ENCODE measurements at regions not wholly inside any gene's neighbourhood (a gene's known extent, or its start where the extent isn't known, plus 50 kb on each side); places are given as distances from the start of the nearest gene placed in this dataset.

DNA sequence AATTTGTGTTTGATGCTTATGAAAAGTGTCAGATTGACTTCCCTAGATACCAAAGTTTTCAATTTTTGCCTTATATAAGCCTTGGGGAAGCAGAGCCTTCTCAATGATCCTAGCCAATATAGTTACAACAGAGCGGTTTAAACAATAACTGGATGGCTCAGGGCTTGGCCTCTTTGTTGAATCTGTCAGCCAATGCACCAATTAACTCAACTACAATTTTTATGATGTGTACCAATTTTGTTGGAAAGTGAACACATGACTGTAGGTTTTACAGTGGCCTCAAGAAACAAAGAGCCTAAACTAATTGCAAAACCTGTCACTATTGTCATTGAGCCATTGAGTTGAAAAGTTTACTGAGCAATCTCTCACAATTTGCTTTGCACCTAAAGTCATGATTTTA is 71.6 kb upstream of the RGS18 start:
- TF ChIP-seq, protein P1, sequence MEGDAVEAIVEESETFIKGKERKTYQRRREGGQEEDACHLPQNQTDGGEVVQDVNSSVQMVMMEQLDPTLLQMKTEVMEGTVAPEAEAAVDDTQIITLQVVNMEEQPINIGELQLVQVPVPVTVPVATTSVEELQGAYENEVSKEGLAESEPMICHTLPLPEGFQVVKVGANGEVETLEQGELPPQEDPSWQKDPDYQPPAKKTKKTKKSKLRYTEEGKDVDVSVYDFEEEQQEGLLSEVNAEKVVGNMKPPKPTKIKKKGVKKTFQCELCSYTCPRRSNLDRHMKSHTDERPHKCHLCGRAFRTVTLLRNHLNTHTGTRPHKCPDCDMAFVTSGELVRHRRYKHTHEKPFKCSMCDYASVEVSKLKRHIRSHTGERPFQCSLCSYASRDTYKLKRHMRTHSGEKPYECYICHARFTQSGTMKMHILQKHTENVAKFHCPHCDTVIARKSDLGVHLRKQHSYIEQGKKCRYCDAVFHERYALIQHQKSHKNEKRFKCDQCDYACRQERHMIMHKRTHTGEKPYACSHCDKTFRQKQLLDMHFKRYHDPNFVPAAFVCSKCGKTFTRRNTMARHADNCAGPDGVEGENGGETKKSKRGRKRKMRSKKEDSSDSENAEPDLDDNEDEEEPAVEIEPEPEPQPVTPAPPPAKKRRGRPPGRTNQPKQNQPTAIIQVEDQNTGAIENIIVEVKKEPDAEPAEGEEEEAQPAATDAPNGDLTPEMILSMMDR (IDR thresholded peaks at IDR 0.05; ENCODE audit: poor library complexity): no peak
- TF ChIP-seq EZH2 (IDR thresholded peaks at IDR 0.05; ENCODE audit: borderline replicate concordance): no peak
